Fibroblast of lung (primary cell): ENCODE measurements at regions not wholly inside any gene's neighbourhood (a gene's known extent, or its start where the extent isn't known, plus 50 kb on each side); places are given as distances from the start of the nearest gene placed in this dataset.

Experiments used
- DNase-seq, 2 donors: peaks; one replicate each; pipeline versions ENCODE4 v3.0.0 to v3.0.0-alpha.2; 2010; ENCODE audit warnings: low read depth in 2 of 2
- H2AFZ ChIP-seq: 2 replicates; pipeline ENCODE4 v1.5.1; 2012; ENCODE audit warnings: low read length, control low read depth, inconsistent platforms
- H3K27ac ChIP-seq: 2 replicates; pipeline ENCODE4 v1.5.1; 2011; ENCODE audit warnings: low read length, control low read depth; ENCODE audit not compliant: insufficient read depth
- H3K27me3 ChIP-seq: 2 replicates; pipeline ENCODE4 v1.5.1; 2011; ENCODE audit warnings: mild to moderate bottlenecking, low read length; ENCODE audit not compliant: control insufficient read depth, insufficient read depth
- H3K36me3 ChIP-seq: 2 replicates; pipeline ENCODE4 v1.5.1; 2011; ENCODE audit warnings: low read length; ENCODE audit not compliant: control insufficient read depth, insufficient read depth
- H3K4me1 ChIP-seq: 2 replicates; pipeline ENCODE4 v1.5.1; 2011; ENCODE audit warnings: low read length; ENCODE audit not compliant: control insufficient read depth, insufficient read depth; ENCODE audit errors: extremely low read depth
- H3K4me2 ChIP-seq: 2 replicates; pipeline ENCODE4 v1.5.1; 2011; ENCODE audit warnings: low read length, control low read depth; ENCODE audit not compliant: insufficient read depth; ENCODE audit errors: extremely low read depth
- H3K4me3 ChIP-seq, 4 experiments: fragments of 200-600 bp in 1 of 4; sonication (generic) in 1 of 4; replicated peaks in 1 of 4; 2 replicates each; pipeline ENCODE4 v1.5.1; 2011 to 2016; ENCODE audit warnings: low read length in 4 of 4, low read depth in 3 of 4, mild to moderate bottlenecking in 3 of 4, control low read depth in 2 of 4, inconsistent platforms in 1 of 4, mixed read lengths in 1 of 4; ENCODE audit not compliant: insufficient read depth in 1 of 4; ENCODE audit errors: control extremely low read depth in 1 of 4
- H3K79me2 ChIP-seq: 2 replicates; pipeline ENCODE4 v1.5.1; 2012; ENCODE audit warnings: mild to moderate bottlenecking, low read length, inconsistent platforms; ENCODE audit not compliant: control insufficient read depth, insufficient read depth
- H3K9ac ChIP-seq: 2 replicates; pipeline ENCODE4 v1.5.1; 2011; ENCODE audit warnings: mild to moderate bottlenecking, low read length, control low read depth; ENCODE audit not compliant: insufficient read depth
- H3K9me3 ChIP-seq: 2 replicates; pipeline ENCODE4 v1.5.1; 2012; ENCODE audit warnings: low read depth, low read length; ENCODE audit not compliant: control insufficient read depth, insufficient read depth
- H4K20me1 ChIP-seq: 2 replicates; pipeline ENCODE4 v1.5.1; 2011; ENCODE audit warnings: low read length; ENCODE audit not compliant: control insufficient read depth, insufficient read depth; ENCODE audit errors: extremely low read depth
- EZH2 ChIP-seq: IDR thresholded peaks from 2 replicates; pipeline ENCODE4 v1.5.1; 2012; ENCODE audit warnings: low read length, control low read depth, mild to moderate bottlenecking; ENCODE audit errors: missing control alignments
- TF ChIP-seq, protein P1 (sequence below), 2 donors: IDR thresholded peaks in 1 of 2; conservative IDR thresholded peaks in 1 of 2; 1 replicate in 1 of 2; 2 replicates in 1 of 2; pipeline ENCODE4 v1.5.1; 2011 to 2012; ENCODE audit warnings: low read length in 2 of 2, control low read depth in 1 of 2, inconsistent platforms in 1 of 2, low read depth in 1 of 2, mild to moderate bottlenecking in 1 of 2

DNA sequence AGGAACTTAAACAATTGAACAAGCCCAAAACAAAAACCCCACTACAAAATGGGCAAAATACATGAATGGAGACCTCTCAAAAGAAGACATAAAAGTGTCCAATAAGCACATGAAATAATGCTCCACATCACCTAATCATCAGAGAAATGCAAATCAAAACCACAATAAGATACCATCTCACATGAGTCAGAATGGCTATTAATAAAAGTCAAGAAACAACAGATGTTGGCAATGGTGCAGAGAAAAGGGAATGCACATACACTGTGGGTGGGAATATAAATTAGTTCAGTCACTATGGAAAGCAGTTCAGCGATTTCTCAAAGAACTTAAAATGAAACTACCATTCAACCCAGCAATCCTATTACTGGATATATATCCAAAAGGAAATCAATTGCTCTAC is 337.4 kb upstream of the GRIA1 start:
- no peaks in the 10 kb centered on the region for H4K20me1 ChIP-seq
- H3K79me2 ChIP-seq, result no peaks in the 10 kb centered on the region
- no peaks in the 10 kb centered on the region for H3K36me3 ChIP-seq
- H2AFZ ChIP-seq, result no peak overlapping the region
- no peak overlapping the region for H3K27ac ChIP-seq
- no peak overlapping the region for H3K4me3 ChIP-seq
- no peak for TF ChIP-seq EZH2
- TF ChIP-seq, protein P1, sequence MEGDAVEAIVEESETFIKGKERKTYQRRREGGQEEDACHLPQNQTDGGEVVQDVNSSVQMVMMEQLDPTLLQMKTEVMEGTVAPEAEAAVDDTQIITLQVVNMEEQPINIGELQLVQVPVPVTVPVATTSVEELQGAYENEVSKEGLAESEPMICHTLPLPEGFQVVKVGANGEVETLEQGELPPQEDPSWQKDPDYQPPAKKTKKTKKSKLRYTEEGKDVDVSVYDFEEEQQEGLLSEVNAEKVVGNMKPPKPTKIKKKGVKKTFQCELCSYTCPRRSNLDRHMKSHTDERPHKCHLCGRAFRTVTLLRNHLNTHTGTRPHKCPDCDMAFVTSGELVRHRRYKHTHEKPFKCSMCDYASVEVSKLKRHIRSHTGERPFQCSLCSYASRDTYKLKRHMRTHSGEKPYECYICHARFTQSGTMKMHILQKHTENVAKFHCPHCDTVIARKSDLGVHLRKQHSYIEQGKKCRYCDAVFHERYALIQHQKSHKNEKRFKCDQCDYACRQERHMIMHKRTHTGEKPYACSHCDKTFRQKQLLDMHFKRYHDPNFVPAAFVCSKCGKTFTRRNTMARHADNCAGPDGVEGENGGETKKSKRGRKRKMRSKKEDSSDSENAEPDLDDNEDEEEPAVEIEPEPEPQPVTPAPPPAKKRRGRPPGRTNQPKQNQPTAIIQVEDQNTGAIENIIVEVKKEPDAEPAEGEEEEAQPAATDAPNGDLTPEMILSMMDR (conservative IDR thresholded peaks at IDR 0.05 in 1 of 2, IDR thresholded peaks at IDR 0.05 in 1 of 2; ENCODE audit: low read depth in 1 of 2, low read length in 2 of 2), result no peak
- peaks cover 4% of the 10 kb centered on the region for H3K4me1 ChIP-seq
- DNase-seq, result peak; percentile 15 to 91
- H3K4me2 ChIP-seq, result no peak overlapping the region
- H3K9me3 ChIP-seq, result no peaks in the 10 kb centered on the region
- H3K27me3 ChIP-seq, result no peaks in the 10 kb centered on the region
- H3K9ac ChIP-seq, result no peak overlapping the region

- no peaks in the 10 kb centered on the region for H3K79me2 ChIP-seq
- no peak overlapping the region for H3K9ac ChIP-seq
- no peaks in the 10 kb centered on the region for H3K9me3 ChIP-seq
- H3K27me3 ChIP-seq, result no peaks in the 10 kb centered on the region
- H4K20me1 ChIP-seq, result no peaks in the 10 kb centered on the region
- no peak for TF ChIP-seq EZH2
- TF ChIP-seq, protein P1 (conservative IDR thresholded peaks at IDR 0.05 in 1 of 2, IDR thresholded peaks at IDR 0.05 in 1 of 2; ENCODE audit: low read depth in 1 of 2, low read length in 2 of 2), result no peak
- no peak overlapping the region for H3K27ac ChIP-seq
- peak in 1 of 2 donors; percentile 82 for DNase-seq
- no peak overlapping the region for H3K4me3 ChIP-seq
- no peak overlapping the region for H3K4me2 ChIP-seq
- H3K36me3 ChIP-seq, result no peaks in the 10 kb centered on the region
- H2AFZ ChIP-seq, result no peak overlapping the region
- peaks cover 4% of the 10 kb centered on the region for H3K4me1 ChIP-seq
Observed at GRCh38 chr5:153157156-153157555, 333.3 kb upstream of the GRIA1 start.

DNA sequence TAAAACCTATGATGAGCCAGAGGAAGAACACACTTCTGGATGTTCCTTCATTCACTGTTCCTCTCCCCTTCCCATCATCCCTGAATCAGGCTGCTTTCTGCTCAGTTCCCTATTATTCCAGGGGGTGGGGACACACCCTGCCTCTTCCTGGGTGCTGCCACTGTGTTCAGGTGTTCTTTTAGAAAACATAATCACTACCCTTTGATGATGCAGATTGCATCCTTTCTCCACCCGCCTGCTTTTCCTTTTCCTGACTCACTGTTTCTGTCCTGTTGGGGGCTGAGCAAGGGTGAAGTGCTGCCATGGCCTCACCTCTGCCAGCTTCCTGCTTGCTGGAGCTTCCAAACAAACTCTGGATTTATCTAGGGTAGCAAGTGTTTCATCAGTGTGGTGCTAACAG is 331.9 kb upstream of the GRIA1 start:
- Histone ChIP-seq H3K9ac (no peak overlapping the region), H3K36me3 (no peaks in the 10 kb centered on the region), H3K27ac (no peak overlapping the region), H3K4me3 (no peak overlapping the region), H3K4me2 (no peak overlapping the region), H3K9me3 (no peaks in the 10 kb centered on the region), H2AFZ (no peak overlapping the region), H3K27me3 (no peaks in the 10 kb centered on the region), H3K4me1 (peaks cover 4% of the 10 kb centered on the region), H4K20me1 (no peaks in the 10 kb centered on the region), H3K79me2 (no peaks in the 10 kb centered on the region)
- DNase-seq, result peak in 1 of 2 donors; percentile 3
- TF ChIP-seq EZH2, result no peak
- TF ChIP-seq, protein P1 (conservative IDR thresholded peaks at IDR 0.05 in 1 of 2, IDR thresholded peaks at IDR 0.05 in 1 of 2; ENCODE audit: low read depth in 1 of 2, low read length in 2 of 2), result no peak
